ENCODE measurements at regions not wholly inside any gene's neighbourhood (a gene's known extent, or its start where the extent isn't known, plus 50 kb on each side); places are given as distances from the start of the nearest gene placed in this dataset.

DNA sequence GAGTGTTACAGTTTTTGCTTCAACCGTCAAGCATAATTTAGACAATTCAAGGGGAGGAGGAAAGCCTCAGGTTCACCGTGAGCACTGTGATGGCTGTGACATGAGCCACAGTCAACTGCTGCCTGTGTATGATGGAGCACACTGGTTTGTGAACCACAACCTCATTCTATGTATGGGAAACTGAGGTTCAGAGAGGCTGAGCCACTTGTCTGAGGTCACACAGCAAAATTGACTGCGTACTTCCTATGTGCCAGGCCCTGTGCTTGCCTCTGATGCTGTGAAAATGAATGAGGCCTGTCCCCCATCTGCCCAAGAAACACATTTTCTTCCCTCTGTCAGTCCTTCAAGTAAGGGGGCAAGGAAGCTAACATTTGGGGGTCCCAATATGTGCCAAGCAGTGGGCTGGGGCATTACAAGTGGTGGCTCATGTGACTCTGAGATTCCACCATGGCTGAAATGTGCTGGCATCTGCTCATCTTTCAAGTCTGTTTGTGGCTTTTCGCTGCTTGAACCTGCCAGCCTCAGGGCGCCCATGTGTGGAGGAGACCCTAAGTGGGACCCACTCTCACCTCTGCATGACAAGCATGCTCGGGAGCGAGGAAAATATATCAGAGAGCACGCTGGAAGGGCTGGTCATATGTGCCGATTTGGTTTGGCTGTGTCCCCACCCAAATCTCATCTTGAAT is 79.7 kb downstream of the ADRA2C start:
- TF ChIP-seq, protein P1, sequence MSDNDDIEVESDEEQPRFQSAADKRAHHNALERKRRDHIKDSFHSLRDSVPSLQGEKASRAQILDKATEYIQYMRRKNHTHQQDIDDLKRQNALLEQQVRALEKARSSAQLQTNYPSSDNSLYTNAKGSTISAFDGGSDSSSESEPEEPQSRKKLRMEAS (IDR thresholded peaks at IDR 0.05; ENCODE audit: low read depth, low read length), result no peak
- TF ChIP-seq POLR2A (IDR thresholded peaks at IDR 0.05; ENCODE audit: extremely low read depth, insufficient read length) (no peak), MYC (IDR thresholded peaks at IDR 0.05; ENCODE audit: low read depth, low read length) (no peak)
- TF ChIP-seq, protein P2, sequence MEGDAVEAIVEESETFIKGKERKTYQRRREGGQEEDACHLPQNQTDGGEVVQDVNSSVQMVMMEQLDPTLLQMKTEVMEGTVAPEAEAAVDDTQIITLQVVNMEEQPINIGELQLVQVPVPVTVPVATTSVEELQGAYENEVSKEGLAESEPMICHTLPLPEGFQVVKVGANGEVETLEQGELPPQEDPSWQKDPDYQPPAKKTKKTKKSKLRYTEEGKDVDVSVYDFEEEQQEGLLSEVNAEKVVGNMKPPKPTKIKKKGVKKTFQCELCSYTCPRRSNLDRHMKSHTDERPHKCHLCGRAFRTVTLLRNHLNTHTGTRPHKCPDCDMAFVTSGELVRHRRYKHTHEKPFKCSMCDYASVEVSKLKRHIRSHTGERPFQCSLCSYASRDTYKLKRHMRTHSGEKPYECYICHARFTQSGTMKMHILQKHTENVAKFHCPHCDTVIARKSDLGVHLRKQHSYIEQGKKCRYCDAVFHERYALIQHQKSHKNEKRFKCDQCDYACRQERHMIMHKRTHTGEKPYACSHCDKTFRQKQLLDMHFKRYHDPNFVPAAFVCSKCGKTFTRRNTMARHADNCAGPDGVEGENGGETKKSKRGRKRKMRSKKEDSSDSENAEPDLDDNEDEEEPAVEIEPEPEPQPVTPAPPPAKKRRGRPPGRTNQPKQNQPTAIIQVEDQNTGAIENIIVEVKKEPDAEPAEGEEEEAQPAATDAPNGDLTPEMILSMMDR (IDR thresholded peaks at IDR 0.05; ENCODE audit: low read depth, low read length), result no peak
- DNase-seq (ENCODE audit: low read depth), result no peak
- H3K4me3 ChIP-seq (ENCODE audit: low read depth, low read length), result no peak overlapping the region

DNA sequence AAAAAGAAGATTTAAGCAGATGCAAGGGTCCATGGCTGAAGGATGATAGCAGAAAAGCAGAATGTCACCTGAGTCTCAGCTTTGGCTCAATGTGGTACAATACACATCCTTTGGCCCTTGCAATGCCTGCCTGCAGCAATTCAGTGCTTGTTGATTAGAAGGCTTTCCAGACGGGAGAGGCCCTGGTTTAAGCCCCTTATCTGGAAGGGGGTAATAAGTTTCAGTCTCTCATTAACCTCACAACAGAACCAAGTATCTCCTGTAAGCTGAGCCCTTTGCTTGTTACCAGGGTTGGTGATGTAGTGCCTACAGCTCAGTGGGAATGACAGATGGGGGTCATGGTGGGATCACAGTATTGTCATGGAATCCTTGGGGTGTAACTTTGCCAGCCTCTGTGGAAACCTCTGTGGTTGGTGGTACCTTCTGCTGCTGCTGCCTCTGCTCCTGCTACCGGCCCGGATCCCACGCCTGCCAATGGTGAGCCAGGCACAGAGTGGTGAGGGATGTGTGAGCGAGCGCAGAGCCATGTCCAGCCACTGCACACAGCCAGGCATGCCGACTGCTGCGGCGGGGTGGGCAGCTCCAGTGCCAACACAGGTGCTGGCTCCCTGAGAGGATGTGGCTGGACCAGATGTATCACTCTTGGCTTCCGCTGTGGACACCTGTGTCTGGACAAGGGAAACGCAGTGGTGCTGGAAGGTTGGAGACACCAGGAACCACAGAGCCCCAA is 81.2 kb downstream of the ADRA2C start:
- H3K4me3 ChIP-seq (ENCODE audit: low read depth, low read length), result no peak overlapping the region
- no peak for DNase-seq (ENCODE audit: low read depth)
- TF ChIP-seq MYC (IDR thresholded peaks at IDR 0.05; ENCODE audit: low read depth, low read length) (no peak), POLR2A (IDR thresholded peaks at IDR 0.05; ENCODE audit: extremely low read depth, insufficient read length) (no peak)
- TF ChIP-seq, protein P1 (IDR thresholded peaks at IDR 0.05; ENCODE audit: low read depth, low read length), result no peak
- TF ChIP-seq, protein P2 (IDR thresholded peaks at IDR 0.05; ENCODE audit: low read depth, low read length), result no peak

DNA sequence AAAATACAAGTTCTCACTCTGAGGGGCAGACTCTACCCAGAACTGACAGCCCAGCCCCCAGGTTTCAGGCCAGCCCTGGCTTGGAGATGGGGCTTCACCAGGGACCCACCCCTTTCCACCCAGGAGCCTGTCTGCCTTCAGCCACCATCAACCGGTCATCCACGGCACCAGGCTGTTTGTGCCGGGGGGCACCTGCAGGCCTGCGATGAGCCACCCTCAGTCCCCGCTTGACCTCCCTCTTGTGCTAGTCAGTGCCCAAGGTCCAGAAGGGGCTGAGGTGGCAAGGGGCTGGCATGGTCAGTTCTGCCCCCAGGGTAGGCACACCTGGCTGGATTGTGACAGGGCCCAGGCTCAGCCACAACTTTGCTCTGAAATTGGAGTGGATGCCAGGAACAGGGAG is 82.1 kb downstream of the ADRA2C start:
- no peak for DNase-seq (ENCODE audit: low read depth)
- TF ChIP-seq, protein P1 (IDR thresholded peaks at IDR 0.05; ENCODE audit: low read depth, low read length), result no peak
- TF ChIP-seq MYC (IDR thresholded peaks at IDR 0.05; ENCODE audit: low read depth, low read length) (no peak), POLR2A (IDR thresholded peaks at IDR 0.05; ENCODE audit: extremely low read depth, insufficient read length) (no peak)
- TF ChIP-seq, protein P2 (IDR thresholded peaks at IDR 0.05; ENCODE audit: low read depth, low read length), result no peak
- H3K4me3 ChIP-seq (ENCODE audit: low read depth, low read length), result no peak overlapping the region

DNA sequence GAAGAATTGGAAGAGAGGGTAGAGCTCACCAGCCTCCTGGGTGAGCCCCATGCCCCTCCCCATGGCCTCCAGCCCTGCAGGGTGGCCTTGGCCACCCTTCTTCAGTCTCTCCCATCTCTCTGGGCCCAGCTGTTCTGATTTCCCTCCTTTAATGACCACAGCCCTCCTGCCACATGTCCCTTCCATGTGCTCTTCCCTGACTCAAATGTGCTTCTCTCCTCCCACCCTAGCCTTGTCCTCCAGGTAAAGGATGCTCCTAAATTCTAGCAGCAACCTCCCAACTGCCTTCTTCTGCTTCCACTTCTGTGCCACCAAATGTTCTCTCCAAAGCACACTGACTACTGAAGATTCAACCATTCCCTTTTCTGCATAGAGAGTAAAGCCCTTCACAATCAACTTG is 83.0 kb downstream of the ADRA2C start:
- TF ChIP-seq, protein P1 (IDR thresholded peaks at IDR 0.05; ENCODE audit: low read depth, low read length), result no peak
- TF ChIP-seq MYC (IDR thresholded peaks at IDR 0.05; ENCODE audit: low read depth, low read length) (no peak), POLR2A (IDR thresholded peaks at IDR 0.05; ENCODE audit: extremely low read depth, insufficient read length) (no peak)
- TF ChIP-seq, protein P2 (IDR thresholded peaks at IDR 0.05; ENCODE audit: low read depth, low read length), result no peak
- no peak overlapping the region for H3K4me3 ChIP-seq (ENCODE audit: low read depth, low read length)
- DNase-seq (ENCODE audit: low read depth), result no peak

DNA sequence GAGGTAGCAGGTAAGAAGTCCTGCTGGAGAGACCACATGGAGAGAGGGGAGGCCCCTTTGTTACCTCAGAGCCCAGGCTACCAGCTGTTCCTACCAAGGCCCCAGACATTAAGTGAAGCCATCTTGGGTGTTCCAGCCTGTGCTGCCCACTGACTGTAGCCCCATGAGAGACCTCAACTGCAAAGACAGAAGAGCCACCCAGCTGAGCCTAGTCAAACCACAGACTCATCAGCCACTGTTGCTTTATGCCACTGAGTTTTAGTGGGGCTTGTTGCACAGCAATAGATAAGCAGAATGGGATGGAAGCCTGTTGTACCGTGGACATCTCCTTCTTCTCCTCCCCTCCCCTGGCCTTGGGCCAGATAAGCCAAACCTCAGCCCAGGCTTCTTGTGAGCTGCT is 83.9 kb downstream of the ADRA2C start:
- no peak overlapping the region for H3K4me3 ChIP-seq (ENCODE audit: low read depth, low read length)
- DNase-seq (ENCODE audit: low read depth), result no peak
- TF ChIP-seq, protein P1 (IDR thresholded peaks at IDR 0.05; ENCODE audit: low read depth, low read length), result no peak

DNA sequence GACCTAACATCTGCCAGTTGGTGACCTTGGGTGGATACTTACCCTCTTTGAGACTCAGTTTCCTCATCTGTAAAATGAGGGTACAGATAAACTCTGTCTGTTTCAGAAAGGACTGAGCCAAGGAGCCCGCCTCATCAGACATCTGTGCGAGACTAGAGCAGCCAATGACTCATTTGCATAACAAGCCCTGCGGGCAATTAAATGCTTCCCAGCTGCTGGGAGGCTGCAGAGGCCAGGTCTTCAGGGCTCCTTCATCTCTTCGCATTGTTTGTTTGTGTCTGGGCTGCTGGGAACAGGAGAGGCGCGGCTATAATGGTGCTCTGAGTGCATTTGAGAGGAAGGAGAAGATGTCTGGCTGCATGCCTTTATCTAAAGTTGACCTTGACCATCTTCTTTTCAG is 85.0 kb downstream of the ADRA2C start:
- TF ChIP-seq MYC (IDR thresholded peaks at IDR 0.05; ENCODE audit: low read depth, low read length) (no peak), POLR2A (IDR thresholded peaks at IDR 0.05; ENCODE audit: extremely low read depth, insufficient read length) (no peak)
- TF ChIP-seq, protein P2 (IDR thresholded peaks at IDR 0.05; ENCODE audit: low read depth, low read length), result no peak
- TF ChIP-seq, protein P1 (IDR thresholded peaks at IDR 0.05; ENCODE audit: low read depth, low read length), result no peak
- no peak for DNase-seq (ENCODE audit: low read depth)
- H3K4me3 ChIP-seq (ENCODE audit: low read depth, low read length), result no peak overlapping the region

All from NB4 (cell line).